Body of pancreas (tissue), 4 donors: ENCODE measurements at regions not wholly inside any gene's neighbourhood (a gene's known extent, or its start where the extent isn't known, plus 50 kb on each side); places are given as distances from the start of the nearest gene placed in this dataset.

Experiments used
- ATAC-seq: fragments of 150-250 bp; one replicate; pipeline ENCODE4 v1.9.1; 2016
- DNase-seq, 4 donors: peaks; one replicate each; pipeline ENCODE4 v3.0.0-alpha.2; 2019
- H3K27ac ChIP-seq, 4 donors: fragments of 200-600 bp; sonication (generic); 1 replicate in 3 of 4; 2 replicates in 1 of 4; pipeline versions ENCODE4 v1.5.1 to v1.6.1; 2016 to 2019; ENCODE audit warnings: mild to moderate bottlenecking in 1 of 4, mixed read lengths in 1 of 4, moderate library complexity in 1 of 4
- H3K27me3 ChIP-seq, 2 donors: fragments of 200-600 bp; sonication (generic); one replicate each; pipeline ENCODE4 v1.6.0; 2016; ENCODE audit warnings: mild to moderate bottlenecking in 1 of 2
- H3K36me3 ChIP-seq, 2 donors: fragments of 200-600 bp; sonication (generic); replicated peaks in 1 of 2; 2 replicates each; pipeline ENCODE4 v1.5.1; 2016; ENCODE audit warnings: low read depth in 2 of 2; ENCODE audit not compliant: insufficient read depth in 1 of 2
- H3K4me1 ChIP-seq: fragments of 200-600 bp; sonication (generic); one replicate; pipeline ENCODE4 v1.6.0; 2016
- H3K4me3 ChIP-seq, 2 donors: fragments of 200-600 bp; sonication (generic); 1 replicate in 1 of 2; 2 replicates in 1 of 2; pipeline ENCODE4 v1.5.1; 2016 to 2019
- H3K9me3 ChIP-seq, 3 donors: fragments of 200-600 bp; sonication (generic); 1 replicate in 2 of 3; 2 replicates in 1 of 3; pipeline ENCODE4 v1.5.1; 2016
- CTCF ChIP-seq, 7 experiments: fragments of 450-650 bp in 4 of 7; fragments of 200-600 bp in 3 of 7; sonication (generic) in 3 of 7; IDR thresholded peaks; one replicate each; pipeline ENCODE4 v1.5.1; 2016 to 2019; ENCODE audit warnings: antibody characterized with exemption in 7 of 7
- POLR2A ChIP-seq, 3 donors: fragments of 450-650 bp; IDR thresholded peaks; one replicate each; pipeline ENCODE4 v1.6.1; 2016; ENCODE audit warnings: antibody characterized with exemption in 3 of 3, mild to moderate bottlenecking in 2 of 3
- WGBS, 2 donors: methylation state at CpG; one replicate each; pipeline ENCODE4 v1.1.5; 2017; 5-methylcytosine and 5-hydroxymethylcytosine counted together
- intact Hi-C: fragments of 100-400 bp; cut with DNase I; formaldehyde crosslinking; loops from one replicate; pipeline ENCODE4 v1.15.1; 2023

- H3K4me3 ChIP-seq = no peak overlapping the region
- H3K27ac ChIP-seq = no peak overlapping the region
- TF ChIP-seq POLR2A (IDR thresholded peaks at IDR 0.05) (no peak), CTCF (IDR thresholded peaks at IDR 0.05) (no peak)
- ATAC-seq = no peak
- H3K9me3 ChIP-seq = no peaks in the 10 kb centered on the region
- H3K27me3 ChIP-seq = no peaks in the 10 kb centered on the region
- DNase-seq = no peak
- H3K36me3 ChIP-seq = no peaks in the 10 kb centered on the region
- intact Hi-C loops = no loop called here
- WGBS, 2 donors = 3 to 8% methylated on average over 1 of the region's 1 CpG
- peaks cover 19% of the 10 kb centered on the region for H3K4me1 ChIP-seq
Observed at GRCh38 chr12:58306266-58307000, 365.1 kb downstream of the ATP23 start.

DNA sequence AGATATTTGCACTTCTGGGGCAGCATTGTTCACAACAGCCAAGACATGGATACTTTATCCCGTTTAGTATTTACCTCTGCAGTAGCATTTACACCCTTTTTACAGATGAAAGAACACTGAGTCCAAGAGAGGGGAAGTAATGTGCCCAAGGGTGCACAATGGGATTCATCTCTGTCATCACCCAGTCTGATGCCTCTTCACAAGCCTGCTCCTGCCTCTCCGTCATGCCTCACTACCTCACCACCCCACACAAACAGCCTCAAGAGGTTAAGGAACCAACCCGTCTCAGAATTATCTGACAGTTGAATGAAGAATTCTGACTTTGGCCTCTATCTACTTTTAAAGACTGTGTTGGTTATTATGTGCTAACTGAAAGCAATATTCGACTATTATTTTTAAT is 368.4 kb downstream of the ATP23 start:
- no peak overlapping the region for H3K4me3 ChIP-seq
- intact Hi-C loops = no loop called here
- no peak for ATAC-seq
- WGBS, 2 donors = 77 to 79% methylated on average over 4 of the region's 4 CpGs
- no peaks in the 10 kb centered on the region for H3K9me3 ChIP-seq
- H3K27ac ChIP-seq = no peak overlapping the region
- H3K27me3 ChIP-seq = no peaks in the 10 kb centered on the region
- H3K4me1 ChIP-seq = peaks cover 4% of the 10 kb centered on the region
- TF ChIP-seq POLR2A (IDR thresholded peaks at IDR 0.05) (no peak), CTCF (IDR thresholded peaks at IDR 0.05) (no peak)
- no peaks in the 10 kb centered on the region for H3K36me3 ChIP-seq
- DNase-seq = no peak

- no peaks in the 10 kb centered on the region for H3K36me3 ChIP-seq
- DNase-seq (no peak), ATAC-seq (no peak)
- intact Hi-C loops = no loop called here
- TF ChIP-seq CTCF (IDR thresholded peaks at IDR 0.05) (no peak), POLR2A (IDR thresholded peaks at IDR 0.05) (no peak)
- H3K27ac ChIP-seq = no peak overlapping the region
- H3K27me3 ChIP-seq = no peaks in the 10 kb centered on the region
- no peaks in the 10 kb centered on the region for H3K9me3 ChIP-seq
- H3K4me1 ChIP-seq = peaks cover 4% of the 10 kb centered on the region
- 86 to 88% methylated on average over 4 of the region's 4 CpGs for WGBS, 2 donors
- H3K4me3 ChIP-seq = no peak overlapping the region
Observed at GRCh38 chr12:58310368-58310767, 369.0 kb downstream of the ATP23 start.

DNA sequence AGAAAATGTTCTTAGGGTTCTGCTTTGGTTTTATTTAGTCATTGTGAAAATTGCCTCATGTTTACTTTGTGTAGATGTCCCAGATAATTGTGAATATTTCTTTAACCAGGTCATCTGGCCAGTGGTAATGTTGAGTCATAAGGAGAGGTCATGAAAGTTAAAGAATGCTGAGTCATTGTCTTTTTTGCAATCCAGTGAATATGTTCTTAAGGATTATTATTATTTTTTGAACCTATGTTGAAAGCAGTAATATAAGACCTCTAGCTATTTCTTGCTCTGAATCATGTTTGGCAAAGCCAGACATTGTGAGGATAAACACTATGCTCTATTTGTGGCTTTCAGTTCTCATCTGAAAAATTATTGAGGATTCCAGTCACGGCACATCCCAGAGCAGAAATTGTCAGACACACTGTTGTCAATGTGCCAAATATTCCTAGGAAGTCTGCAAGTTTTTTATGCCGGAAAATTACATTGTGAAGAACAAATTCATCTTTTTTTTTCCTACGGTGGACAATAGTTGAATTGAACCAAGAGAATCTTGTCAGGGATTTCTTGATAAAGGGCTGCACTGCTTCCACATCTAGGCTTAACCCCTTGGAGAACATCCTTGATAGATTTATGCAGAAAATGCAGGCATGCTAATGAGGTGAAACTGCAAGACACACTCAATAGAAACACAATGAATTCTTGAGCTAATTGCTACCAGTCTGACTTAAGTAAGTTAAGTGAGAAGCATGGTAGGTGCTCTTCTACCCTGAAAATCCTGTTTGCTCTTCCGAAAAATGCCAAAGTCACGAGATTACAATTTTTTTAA is 369.6 kb downstream of the ATP23 start:
- Histone ChIP-seq H3K4me1 (peaks cover 4% of the 10 kb centered on the region), H3K27ac (no peak overlapping the region), H3K36me3 (no peaks in the 10 kb centered on the region), H3K27me3 (no peaks in the 10 kb centered on the region), H3K9me3 (no peaks in the 10 kb centered on the region), H3K4me3 (no peak overlapping the region)
- intact Hi-C loops = no loop called here
- 64 to 67% methylated on average over 5 of the region's 5 CpGs for whole genome bisulfite sequencing, 2 donors
- DNase-seq (peak in 1 of 4 donors; percentile 7), ATAC-seq (peak; percentile 89)
- TF ChIP-seq CTCF (IDR thresholded peaks at IDR 0.05) (no peak), POLR2A (IDR thresholded peaks at IDR 0.05) (no peak)
